ENCODE measurements at regions not wholly inside any gene's neighbourhood (a gene's known extent, or its start where the extent isn't known, plus 50 kb on each side); places are given as distances from the start of the nearest gene placed in this dataset.

DNA sequence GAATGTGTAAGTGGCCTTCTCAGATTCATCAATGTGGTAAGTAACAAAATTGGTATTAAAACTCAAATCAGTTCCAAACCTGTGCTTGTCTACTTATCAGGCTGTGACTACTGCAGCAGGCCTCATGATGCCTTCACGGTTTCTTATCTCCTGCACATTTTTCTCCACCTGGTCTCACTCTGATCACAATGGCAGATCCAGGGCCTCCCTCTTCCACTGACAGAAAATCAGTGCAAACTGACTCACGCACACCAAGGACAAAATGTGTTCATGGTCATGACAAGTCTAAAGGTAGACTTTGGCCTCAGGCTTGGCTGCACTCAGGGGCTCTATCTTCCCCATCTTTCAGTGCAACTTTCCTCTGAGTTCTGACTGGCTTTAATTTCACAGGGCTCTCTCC is 56.7 kb upstream of the ATP1A1 start (continued):
- no peak for TF ChIP-seq IRF2 (CRISPR knock-in tag; IDR thresholded peaks at IDR 0.05)
- no peak for TF ChIP-seq CREB1 (IDR thresholded peaks at IDR 0.05)
- TF ChIP-seq CREB1 (CRISPR knock-in tag; IDR thresholded peaks at IDR 0.05) = no peak
- no peak for TF ChIP-seq TCF7 (IDR thresholded peaks at IDR 0.05; ENCODE audit: low read depth)
- TF ChIP-seq MLLT10 (CRISPR knock-in tag; IDR thresholded peaks at IDR 0.05) = no peak
- TF ChIP-seq AKAP8 (CRISPR knock-in tag; IDR thresholded peaks at IDR 0.05) = no peak
- TF ChIP-seq ZFP82 (CRISPR knock-in tag; IDR thresholded peaks at IDR 0.05; ENCODE audit: borderline replicate concordance) = no peak
- no peak for TF ChIP-seq ZNF816 (CRISPR knock-in tag; IDR thresholded peaks at IDR 0.05; ENCODE audit: borderline replicate concordance)
- TF ChIP-seq ZNF567 (CRISPR knock-in tag; IDR thresholded peaks at IDR 0.05; ENCODE audit: borderline replicate concordance) = no peak
- TF ChIP-seq PHB2 (IDR thresholded peaks at IDR 0.05; ENCODE audit: partially characterized antibody) = no peak
- peak; percentile 45 for TF ChIP-seq ZMYM4 (CRISPR knock-in tag; IDR thresholded peaks at IDR 0.05)
- TF ChIP-seq SYNCRIP (IDR thresholded peaks at IDR 0.05; ENCODE audit: insufficient read depth, low read depth, low read length) = no peak
- TF ChIP-seq TBL1XR1 (IDR thresholded peaks at IDR 0.05; ENCODE audit: borderline replicate concordance, low read length, partially characterized antibody) = no peak
- TF ChIP-seq NCOA5 (CRISPR knock-in tag; IDR thresholded peaks at IDR 0.05) = no peak
- TF ChIP-seq, protein P1, sequence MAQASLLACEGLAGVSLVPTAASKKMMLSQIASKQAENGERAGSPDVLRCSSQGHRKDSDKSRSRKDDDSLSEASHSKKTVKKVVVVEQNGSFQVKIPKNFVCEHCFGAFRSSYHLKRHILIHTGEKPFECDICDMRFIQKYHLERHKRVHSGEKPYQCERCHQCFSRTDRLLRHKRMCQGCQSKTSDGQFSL (CRISPR knock-in tag; IDR thresholded peaks at IDR 0.05) = no peak
- TF ChIP-seq KLF12 (CRISPR knock-in tag; IDR thresholded peaks at IDR 0.05; ENCODE audit: borderline replicate concordance) = no peak
- TF ChIP-seq NR2C2 (CRISPR knock-in tag; IDR thresholded peaks at IDR 0.05; ENCODE audit: borderline replicate concordance) = 0 out of 2 replicates have a peak, but pooled peaks have one; percentile 29
- TF ChIP-seq, protein P2, sequence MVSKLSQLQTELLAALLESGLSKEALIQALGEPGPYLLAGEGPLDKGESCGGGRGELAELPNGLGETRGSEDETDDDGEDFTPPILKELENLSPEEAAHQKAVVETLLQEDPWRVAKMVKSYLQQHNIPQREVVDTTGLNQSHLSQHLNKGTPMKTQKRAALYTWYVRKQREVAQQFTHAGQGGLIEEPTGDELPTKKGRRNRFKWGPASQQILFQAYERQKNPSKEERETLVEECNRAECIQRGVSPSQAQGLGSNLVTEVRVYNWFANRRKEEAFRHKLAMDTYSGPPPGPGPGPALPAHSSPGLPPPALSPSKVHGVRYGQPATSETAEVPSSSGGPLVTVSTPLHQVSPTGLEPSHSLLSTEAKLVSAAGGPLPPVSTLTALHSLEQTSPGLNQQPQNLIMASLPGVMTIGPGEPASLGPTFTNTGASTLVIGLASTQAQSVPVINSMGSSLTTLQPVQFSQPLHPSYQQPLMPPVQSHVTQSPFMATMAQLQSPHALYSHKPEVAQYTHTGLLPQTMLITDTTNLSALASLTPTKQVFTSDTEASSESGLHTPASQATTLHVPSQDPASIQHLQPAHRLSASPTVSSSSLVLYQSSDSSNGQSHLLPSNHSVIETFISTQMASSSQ (IDR thresholded peaks at IDR 0.05; ENCODE audit: low read depth) = no peak
- TF ChIP-seq, protein P2 (CRISPR knock-in tag; IDR thresholded peaks at IDR 0.05; ENCODE audit: borderline replicate concordance) = no peak
- TF ChIP-seq, protein P3, sequence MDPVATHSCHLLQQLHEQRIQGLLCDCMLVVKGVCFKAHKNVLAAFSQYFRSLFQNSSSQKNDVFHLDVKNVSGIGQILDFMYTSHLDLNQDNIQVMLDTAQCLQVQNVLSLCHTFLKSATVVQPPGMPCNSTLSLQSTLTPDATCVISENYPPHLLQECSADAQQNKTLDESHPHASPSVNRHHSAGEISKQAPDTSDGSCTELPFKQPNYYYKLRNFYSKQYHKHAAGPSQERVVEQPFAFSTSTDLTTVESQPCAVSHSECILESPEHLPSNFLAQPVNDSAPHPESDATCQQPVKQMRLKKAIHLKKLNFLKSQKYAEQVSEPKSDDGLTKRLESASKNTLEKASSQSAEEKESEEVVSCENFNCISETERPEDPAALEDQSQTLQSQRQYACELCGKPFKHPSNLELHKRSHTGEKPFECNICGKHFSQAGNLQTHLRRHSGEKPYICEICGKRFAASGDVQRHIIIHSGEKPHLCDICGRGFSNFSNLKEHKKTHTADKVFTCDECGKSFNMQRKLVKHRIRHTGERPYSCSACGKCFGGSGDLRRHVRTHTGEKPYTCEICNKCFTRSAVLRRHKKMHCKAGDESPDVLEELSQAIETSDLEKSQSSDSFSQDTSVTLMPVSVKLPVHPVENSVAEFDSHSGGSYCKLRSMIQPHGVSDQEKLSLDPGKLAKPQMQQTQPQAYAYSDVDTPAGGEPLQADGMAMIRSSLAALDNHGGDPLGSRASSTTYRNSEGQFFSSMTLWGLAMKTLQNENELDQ (CRISPR knock-in tag; IDR thresholded peaks at IDR 0.05; ENCODE audit: borderline replicate concordance) = no peak
- no peak for TF ChIP-seq ZNF839 (CRISPR knock-in tag; IDR thresholded peaks at IDR 0.05; ENCODE audit: borderline replicate concordance)
- TF ChIP-seq, protein P4, sequence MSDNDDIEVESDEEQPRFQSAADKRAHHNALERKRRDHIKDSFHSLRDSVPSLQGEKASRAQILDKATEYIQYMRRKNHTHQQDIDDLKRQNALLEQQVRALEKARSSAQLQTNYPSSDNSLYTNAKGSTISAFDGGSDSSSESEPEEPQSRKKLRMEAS (IDR thresholded peaks at IDR 0.05) = peak; percentile 31; the same call in 1 of the 2 replicates
- no peak for TF ChIP-seq ZNF263 (CRISPR knock-in tag; IDR thresholded peaks at IDR 0.05)
- TF ChIP-seq, protein P5, sequence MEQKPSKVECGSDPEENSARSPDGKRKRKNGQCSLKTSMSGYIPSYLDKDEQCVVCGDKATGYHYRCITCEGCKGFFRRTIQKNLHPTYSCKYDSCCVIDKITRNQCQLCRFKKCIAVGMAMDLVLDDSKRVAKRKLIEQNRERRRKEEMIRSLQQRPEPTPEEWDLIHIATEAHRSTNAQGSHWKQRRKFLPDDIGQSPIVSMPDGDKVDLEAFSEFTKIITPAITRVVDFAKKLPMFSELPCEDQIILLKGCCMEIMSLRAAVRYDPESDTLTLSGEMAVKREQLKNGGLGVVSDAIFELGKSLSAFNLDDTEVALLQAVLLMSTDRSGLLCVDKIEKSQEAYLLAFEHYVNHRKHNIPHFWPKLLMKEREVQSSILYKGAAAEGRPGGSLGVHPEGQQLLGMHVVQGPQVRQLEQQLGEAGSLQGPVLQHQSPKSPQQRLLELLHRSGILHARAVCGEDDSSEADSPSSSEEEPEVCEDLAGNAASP (CRISPR knock-in tag; IDR thresholded peaks at IDR 0.05; ENCODE audit: borderline replicate concordance) = no peak
- TF ChIP-seq THAP11 (CRISPR knock-in tag; IDR thresholded peaks at IDR 0.05) = peak; percentile 20; the same call in 1 of the 2 replicates
